ENCODE measurements at regions not wholly inside any gene's neighbourhood (a gene's known extent, or its start where the extent isn't known, plus 50 kb on each side); places are given as distances from the start of the nearest gene placed in this dataset.

- TF ChIP-seq, protein P1, sequence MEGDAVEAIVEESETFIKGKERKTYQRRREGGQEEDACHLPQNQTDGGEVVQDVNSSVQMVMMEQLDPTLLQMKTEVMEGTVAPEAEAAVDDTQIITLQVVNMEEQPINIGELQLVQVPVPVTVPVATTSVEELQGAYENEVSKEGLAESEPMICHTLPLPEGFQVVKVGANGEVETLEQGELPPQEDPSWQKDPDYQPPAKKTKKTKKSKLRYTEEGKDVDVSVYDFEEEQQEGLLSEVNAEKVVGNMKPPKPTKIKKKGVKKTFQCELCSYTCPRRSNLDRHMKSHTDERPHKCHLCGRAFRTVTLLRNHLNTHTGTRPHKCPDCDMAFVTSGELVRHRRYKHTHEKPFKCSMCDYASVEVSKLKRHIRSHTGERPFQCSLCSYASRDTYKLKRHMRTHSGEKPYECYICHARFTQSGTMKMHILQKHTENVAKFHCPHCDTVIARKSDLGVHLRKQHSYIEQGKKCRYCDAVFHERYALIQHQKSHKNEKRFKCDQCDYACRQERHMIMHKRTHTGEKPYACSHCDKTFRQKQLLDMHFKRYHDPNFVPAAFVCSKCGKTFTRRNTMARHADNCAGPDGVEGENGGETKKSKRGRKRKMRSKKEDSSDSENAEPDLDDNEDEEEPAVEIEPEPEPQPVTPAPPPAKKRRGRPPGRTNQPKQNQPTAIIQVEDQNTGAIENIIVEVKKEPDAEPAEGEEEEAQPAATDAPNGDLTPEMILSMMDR (IDR thresholded peaks at IDR 0.05), result no peak
- no peak for TF ChIP-seq POLR2A (IDR thresholded peaks at IDR 0.05)
Observed at GRCh38 chr18:68148863-68149262, 566.0 kb downstream of the TMX3 start.
